Left hindlimb (tissue), 1 donor: ENCODE measurements at regions not wholly inside any gene's neighbourhood (a gene's known extent, or its start where the extent isn't known, plus 50 kb on each side); places are given as distances from the start of the nearest gene placed in this dataset.
"Not testable (repeated sequence)": the region's sequence is repeated elsewhere in the genome, so short reads cannot be mapped to it uniquely, and the experiment has no call there.

Source experiments
- DNase-seq: peaks from one replicate; pipeline ENCODE4 v3.0.0-alpha.2; 2018

- DNase-seq, result no peak
Observed at GRCh38 chr1:199821029-199821779, 206.3 kb upstream of the NR5A2 start.

- DNase-seq, result no peak
Observed at GRCh38 chr1:199832451-199832850, 195.1 kb upstream of the NR5A2 start.

GRCh38 chr1:199834711-199835110 is 192.8 kb upstream of the NR5A2 start:
- DNase-seq, result no peak

GRCh38 chr1:199836430-199836829 is 191.1 kb upstream of the NR5A2 start:
- DNase-seq, result no peak

GRCh38 chr1:199837321-199837720 is 190.2 kb upstream of the NR5A2 start:
- DNase-seq, result no peak

GRCh38 chr1:199839608-199840007 is 187.9 kb upstream of the NR5A2 start:
- DNase-seq, result not testable (repeated sequence)

- DNase-seq, result not testable (repeated sequence)
Observed at GRCh38 chr1:199843096-199843495, 184.4 kb upstream of the NR5A2 start.

GRCh38 chr1:199843861-199844260 is 183.6 kb upstream of the NR5A2 start:
- no peak for DNase-seq

- no peak for DNase-seq
Observed at GRCh38 chr1:199847021-199847420, 180.5 kb upstream of the NR5A2 start.

- no peak for DNase-seq
Observed at GRCh38 chr1:199851439-199852140, 175.9 kb upstream of the NR5A2 start.

GRCh38 chr1:199854686-199855321 is 172.7 kb upstream of the NR5A2 start:
- DNase-seq, result no peak

- DNase-seq, result no peak
Observed at GRCh38 chr1:199855580-199855979, 171.9 kb upstream of the NR5A2 start.

- no peak for DNase-seq
Observed at GRCh38 chr1:199856216-199856780, 171.2 kb upstream of the NR5A2 start.

- DNase-seq, result no peak
Observed at GRCh38 chr1:199857108-199857507, 170.4 kb upstream of the NR5A2 start.

GRCh38 chr1:199857516-199857915 is 170.0 kb upstream of the NR5A2 start:
- no peak for DNase-seq

- DNase-seq, result no peak
Observed at GRCh38 chr1:199858171-199858570, 169.3 kb upstream of the NR5A2 start.

- no peak for DNase-seq
Observed at GRCh38 chr1:199858856-199859255, 168.7 kb upstream of the NR5A2 start.

- DNase-seq, result no peak
Observed at GRCh38 chr1:199859491-199859933, 168.0 kb upstream of the NR5A2 start.

- DNase-seq, result no peak
Observed at GRCh38 chr1:199861020-199861795, 166.3 kb upstream of the NR5A2 start.

- no peak for DNase-seq
Observed at GRCh38 chr1:199862047-199862446, 165.5 kb upstream of the NR5A2 start.

GRCh38 chr1:199866210-199866617 is 161.3 kb upstream of the NR5A2 start:
- no peak for DNase-seq

GRCh38 chr1:199867601-199868000 is 159.9 kb upstream of the NR5A2 start:
- no peak for DNase-seq

- no peak for DNase-seq
Observed at GRCh38 chr1:199868777-199869176, 158.7 kb upstream of the NR5A2 start.
